DOHH2 (cell line): ENCODE measurements at regions not wholly inside any gene's neighbourhood (a gene's known extent, or its start where the extent isn't known, plus 50 kb on each side); places are given as distances from the start of the nearest gene placed in this dataset.

ENCODE experiments used
- CTCF ChIP-seq: fragments of 200-600 bp; sonication (generic); IDR thresholded peaks from one replicate; pipeline ENCODE4 v1.5.1; 2014; ENCODE audit warnings: antibody characterized with exemption, mild to moderate bottlenecking, low read depth, low read length; ENCODE audit not compliant: poor library complexity, severe bottlenecking
- EZH2phosphoT487 ChIP-seq: fragments of 200-600 bp; sonication (generic); IDR thresholded peaks from 2 replicates; pipeline ENCODE4 v1.6.1; 2017; ENCODE audit warnings: borderline replicate concordance, mild to moderate bottlenecking, antibody characterized with exemption, low read length, moderate library complexity, mixed read lengths

- TF ChIP-seq CTCF (no peak), EZH2phosphoT487 (no peak)
Measured at GRCh38 chr5:54651482-54652076, 134.0 kb downstream of the SNX18 start.
